OCI-LY3 (cell line): ENCODE measurements at regions not wholly inside any gene's neighbourhood (a gene's known extent, or its start where the extent isn't known, plus 50 kb on each side); places are given as distances from the start of the nearest gene placed in this dataset.

Experiments
- CTCF ChIP-seq: fragments of 200-600, 300-600 bp; sonication (generic); IDR thresholded peaks from 2 replicates; pipeline ENCODE4 v1.5.1; 2014; ENCODE audit warnings: antibody characterized with exemption, low read length, low read depth
- EZH2phosphoT487 ChIP-seq: fragments of 200-600 bp; shearing (Covaris generic); IDR thresholded peaks from 2 replicates; pipeline ENCODE4 v1.6.1; 2018; ENCODE audit warnings: antibody characterized with exemption, mixed run types, low read depth

- no peak for TF ChIP-seq CTCF
- TF ChIP-seq EZH2phosphoT487 = no peak
Measured at GRCh38 chr10:44822349-44822748, 88.8 kb upstream of the TMEM72 start.
